ENCODE measurements at regions not wholly inside any gene's neighbourhood (a gene's known extent, or its start where the extent isn't known, plus 50 kb on each side); places are given as distances from the start of the nearest gene placed in this dataset.

DNA sequence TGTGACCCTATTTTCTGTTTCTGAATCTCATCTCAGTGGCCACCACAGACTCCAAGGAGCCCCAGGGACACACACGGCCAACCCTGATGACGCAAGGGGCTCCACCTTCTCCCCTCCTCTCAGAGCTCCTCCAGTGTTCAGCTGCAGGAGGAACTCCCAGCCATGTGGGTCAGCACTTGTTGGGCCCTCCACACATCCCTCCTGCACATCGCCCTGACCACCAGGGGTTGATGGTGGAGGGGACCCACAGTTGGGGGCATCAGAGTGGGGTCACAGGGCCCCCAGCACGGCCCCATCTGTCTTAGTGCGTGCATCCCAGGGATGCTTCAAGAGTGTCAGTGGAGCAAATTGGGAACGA is 499.6 kb downstream of the BRD1 start:
- no peak for DNase-seq (ENCODE audit: low read depth, low spot score)

GRCh38 chr22:49327411-49328117 is 500.1 kb downstream of the BRD1 start:
- no peak for DNase-seq (ENCODE audit: low read depth, low spot score)

DNA sequence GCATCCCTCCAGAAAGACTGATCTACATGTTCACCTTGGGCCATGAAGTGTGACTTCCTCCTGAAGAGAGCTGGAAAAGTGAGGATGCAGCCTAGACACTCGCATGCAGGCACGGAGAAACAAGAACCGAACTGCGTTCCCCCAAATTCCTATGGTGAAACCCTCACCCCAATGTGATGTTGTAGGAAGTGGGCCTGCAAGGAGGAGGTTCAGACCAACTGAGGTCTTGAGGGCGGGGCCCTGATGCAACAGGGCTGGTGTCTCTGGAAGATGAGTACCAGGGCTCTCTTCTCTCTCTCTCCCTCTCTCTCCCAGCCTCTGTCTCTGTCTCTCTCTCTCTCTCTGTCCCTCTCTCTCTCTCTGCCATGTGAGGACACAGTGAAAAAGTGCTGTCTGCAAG is 501.1 kb downstream of the BRD1 start:
- no peak for DNase-seq (ENCODE audit: low read depth, low spot score)

DNA sequence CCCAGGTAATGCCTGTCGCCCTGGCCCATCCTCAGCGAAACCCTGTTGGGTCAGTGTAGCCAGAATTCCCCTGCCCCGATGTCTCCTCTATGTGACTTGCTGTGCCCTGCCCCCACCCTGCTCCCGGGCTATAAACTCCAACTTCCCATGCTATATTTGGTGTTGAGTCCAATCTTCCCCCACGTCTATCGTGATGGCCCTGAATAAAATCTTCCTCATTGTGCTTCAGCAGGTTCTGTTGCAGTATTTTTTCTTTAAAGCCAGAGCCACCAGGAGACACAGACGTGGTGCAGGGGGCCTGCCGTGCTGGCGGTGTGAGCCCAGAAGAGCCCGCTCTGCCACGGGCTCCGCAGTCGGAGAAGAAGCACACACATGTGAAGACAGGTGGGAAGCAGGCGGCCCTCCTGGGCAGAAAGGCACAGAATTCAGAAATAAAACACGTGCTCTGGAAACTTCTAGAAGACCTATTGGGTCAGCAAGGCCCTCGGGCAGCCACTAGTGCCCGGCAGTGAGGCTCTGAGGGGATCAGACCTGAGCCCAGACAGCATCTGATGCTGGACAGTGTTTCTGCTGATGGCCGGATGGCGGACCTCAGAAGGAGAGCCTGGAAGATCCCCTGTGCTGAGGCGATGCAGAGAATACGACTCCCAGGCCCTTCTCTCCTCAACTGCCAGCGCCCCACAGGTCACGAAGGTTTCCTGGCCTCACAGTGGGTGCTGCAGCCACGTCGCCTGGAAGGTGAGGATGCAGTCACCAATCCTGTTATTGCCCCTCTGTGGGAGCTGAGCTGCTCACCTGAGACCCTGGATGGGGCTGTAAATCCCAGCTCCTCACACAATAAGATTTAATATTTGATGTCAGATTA is 501.9 kb downstream of the BRD1 start:
- DNase-seq (ENCODE audit: low read depth, low spot score), result no peak

DNA sequence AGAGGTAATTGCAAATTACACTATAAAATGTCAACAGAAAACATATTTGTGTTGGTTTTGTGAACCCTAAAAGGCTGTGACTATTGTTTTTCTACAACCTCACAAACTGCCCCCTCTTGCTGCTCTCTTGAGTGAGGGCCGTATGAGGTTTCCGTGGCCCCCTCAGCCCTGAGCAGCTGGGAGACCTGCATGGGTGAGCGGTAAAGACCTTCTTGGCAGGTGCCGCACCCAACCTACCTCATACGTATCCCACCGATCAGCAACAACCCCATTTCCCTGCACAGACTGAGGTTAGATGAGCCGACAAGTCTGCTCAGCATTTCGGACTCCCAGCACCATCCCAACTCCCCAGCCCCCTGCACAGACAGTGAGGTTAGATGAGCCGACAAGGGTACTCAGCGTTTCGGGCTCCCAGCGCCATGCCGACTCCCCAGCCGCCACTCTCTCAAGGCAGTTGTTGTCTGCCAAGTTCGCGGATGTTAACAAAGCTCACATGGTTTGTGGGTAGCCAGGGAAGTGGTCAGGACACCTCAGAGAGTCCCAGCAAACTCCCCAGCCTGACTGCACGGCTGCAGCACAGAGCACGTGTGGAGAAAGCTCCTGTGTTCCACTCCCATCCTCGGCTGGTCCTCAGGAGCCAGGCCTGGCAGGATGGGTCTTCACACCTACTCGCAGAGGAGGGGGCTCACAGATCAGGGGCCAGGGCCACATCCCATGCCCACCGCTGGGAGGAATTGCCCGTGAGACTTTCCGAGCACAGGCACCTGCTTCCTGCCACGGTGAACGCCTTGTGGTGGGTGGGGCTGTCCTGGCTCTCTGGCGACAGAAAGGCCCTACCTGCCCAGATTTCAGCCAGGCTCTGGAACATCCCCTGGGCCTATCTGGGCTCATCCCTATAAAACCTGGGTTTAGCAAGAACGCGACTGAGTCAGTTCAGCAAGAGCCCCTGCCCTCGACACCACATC is 502.9 kb downstream of the BRD1 start:
- DNase-seq (ENCODE audit: low read depth, low spot score), result no peak

DNA sequence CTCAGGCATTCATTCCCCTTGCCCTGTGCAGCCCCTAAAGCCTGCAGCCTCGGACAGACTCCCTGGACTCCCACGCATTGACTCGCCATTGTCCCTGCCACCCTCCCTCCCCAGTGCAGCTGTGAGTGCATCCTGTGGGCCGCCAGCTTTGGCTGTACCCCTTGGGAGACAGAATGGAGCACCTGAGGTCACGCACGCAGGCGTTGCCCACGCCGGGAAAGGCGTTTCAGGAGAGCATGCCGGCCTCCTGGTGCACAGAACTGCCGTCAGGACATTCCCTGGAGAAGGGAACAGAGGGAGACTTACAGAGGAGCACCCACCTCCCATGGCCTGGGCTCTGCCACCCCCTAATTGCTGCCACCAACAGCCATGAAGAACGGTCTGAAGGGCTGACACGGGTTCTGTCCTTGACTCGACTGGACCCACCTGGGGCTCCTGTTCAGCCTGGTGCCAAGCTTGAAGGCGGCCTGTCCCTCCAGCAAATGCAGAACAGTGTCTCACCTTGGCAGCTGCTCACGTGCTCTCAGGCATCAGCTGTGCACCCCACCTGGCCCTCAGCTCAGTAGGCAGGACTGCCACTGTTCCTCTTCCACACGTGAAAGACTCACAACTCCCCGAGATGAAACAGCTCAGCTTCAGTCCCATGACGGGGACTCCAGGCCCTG is 503.8 kb downstream of the BRD1 start:
- no peak for DNase-seq (ENCODE audit: low read depth, low spot score)

DNA sequence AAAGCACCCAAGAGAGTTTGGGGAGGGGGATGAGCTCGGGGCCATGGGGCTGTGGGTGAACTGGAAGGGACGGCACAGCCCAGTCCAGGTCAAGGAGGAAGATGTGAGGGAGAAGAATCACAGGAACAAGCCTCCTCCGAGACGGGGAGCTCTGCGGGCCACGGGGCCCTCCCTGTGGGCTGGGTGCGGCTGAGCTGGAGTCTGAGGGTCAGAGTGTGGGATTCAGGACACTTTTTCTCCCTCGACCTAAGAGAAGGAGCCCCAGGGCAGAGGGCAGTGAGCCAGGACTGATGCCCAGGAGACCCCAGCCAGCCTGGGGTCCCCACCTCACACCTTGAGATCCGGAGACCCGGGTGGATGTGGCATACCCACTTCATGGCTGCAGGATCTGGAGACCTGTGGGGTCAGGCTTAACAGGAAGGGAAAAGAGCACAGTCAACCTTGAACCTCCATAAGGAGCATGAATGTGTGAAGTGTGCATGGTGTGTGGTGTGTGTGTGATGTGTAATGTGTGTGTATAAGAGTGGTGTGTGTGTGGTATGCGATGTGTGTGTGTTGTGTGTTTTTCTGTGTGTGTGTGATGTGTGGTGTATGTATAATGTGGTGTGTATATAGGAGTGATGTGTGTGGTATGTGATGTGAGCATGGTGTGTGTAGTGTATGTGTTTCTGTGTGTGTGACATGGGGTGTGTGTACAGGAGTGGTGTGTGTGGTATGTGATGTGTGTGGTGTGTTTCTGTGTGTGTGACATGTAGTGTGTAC is 504.6 kb downstream of the BRD1 start:
- DNase-seq (ENCODE audit: low read depth, low spot score), result no peak

GRCh38 chr22:49322231-49322630 is 505.4 kb downstream of the BRD1 start:
- DNase-seq (ENCODE audit: low read depth, low spot score), result no peak

- DNase-seq (ENCODE audit: low read depth, low spot score), result no peak
These were observed 506.1 kb downstream of the BRD1 start for GRCh38 chr22:49321477-49322055.

DNA sequence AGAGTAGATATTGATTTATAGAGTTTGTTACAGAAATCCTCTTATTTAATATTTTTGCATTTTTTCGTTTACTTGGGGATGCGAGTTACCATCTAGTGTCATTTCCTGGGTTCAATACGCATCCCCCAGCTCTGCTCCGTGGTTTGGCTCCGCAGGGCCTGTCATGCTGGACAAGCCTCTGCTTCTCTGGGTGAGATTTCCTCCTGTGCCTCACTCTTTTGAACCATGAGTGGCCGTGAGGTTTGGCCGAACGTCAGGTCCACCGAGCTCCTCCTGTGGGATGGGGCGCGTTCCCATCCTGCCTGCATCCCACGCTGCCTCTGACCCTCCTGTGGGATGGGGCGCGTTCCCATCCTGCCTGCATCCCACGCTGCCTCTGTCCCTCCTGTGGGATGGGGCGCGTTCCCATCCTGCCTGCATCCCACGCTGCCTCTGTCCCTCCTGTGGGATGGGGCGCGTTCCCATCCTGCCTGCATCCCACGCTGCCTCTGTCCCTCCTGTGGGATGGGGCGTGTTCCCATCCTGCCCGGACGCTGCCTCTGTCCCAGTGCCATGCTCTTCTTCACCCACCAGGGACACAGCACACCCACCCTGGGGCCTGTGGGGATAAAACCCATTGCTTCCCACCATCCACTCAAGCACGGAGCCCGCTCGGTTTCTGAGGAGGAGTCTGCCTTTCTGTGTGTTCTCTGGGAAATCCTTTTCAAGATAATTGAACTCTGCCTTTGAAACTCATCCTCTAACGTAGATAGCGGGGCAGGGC is 506.8 kb downstream of the BRD1 start:
- no peak for DNase-seq (ENCODE audit: low read depth, low spot score)

- DNase-seq (ENCODE audit: low read depth, low spot score), result no peak
These were observed 510.3 kb downstream of the BRD1 start for GRCh38 chr22:49317369-49317768.

DNA sequence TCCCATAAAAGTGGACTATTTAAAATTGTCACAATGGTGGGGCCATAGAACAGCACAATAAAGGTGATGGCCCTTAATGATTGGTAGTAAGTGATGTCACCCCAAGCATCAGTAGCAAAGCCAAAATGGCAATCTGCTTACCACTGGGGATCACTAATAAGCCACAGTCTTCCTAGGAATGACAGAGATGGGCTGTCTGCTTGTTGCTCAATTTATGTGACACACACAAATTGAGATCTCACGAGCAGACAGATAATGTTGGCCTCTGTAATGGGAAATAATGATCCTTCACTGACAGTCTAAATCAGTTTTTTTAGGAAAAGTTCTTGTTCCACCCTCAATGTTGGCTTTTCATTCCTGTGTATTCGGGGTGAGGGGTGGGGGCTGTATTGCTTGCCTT is 515.1 kb downstream of the BRD1 start:
- no peak for DNase-seq (ENCODE audit: low read depth, low spot score)

GRCh38 chr22:49310354-49310753 is 517.3 kb downstream of the BRD1 start:
- DNase-seq (ENCODE audit: low read depth, low spot score), result no peak

DNA sequence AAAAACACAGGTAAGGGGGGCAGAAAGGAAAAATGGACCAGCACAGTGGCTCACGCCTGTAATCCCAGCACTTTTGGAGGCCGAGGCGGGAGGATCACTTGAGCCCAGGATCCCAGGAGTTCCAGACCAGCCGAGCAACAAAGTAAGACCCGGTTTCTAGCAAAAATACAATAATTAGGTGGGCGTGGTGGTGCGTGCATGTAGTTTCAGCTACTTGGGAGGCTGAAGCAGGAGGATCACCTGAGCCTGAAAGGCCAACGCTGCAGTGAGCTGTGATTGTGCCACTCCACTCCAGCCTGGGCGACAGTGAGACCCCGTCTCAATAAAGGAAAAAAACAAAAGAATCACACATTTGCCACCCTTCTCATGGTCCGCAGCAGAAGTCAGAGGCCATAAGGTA is 519.4 kb downstream of the BRD1 start:
- DNase-seq (ENCODE audit: low read depth, low spot score), result no peak

DNA sequence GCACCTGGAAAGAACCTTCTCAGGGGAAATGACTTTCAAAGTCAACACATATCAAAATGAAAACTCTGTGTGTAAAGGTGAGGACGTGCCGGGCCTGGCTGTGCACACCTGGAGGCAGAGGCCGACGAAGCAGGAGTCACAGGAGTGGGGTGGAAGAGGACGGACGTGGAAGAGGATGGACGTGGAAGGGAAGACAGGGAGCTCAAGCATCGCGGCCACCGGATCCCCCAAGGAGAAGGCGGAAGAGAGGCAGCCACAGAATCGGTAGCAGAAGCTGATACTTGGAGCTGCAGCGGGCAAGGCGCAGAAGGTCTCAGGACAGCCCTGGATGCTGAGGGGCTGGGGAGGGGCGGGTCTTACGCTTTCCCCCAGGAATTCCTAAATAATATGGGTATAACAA is 519.8 kb downstream of the BRD1 start:
- no peak for DNase-seq (ENCODE audit: low read depth, low spot score)

DNA sequence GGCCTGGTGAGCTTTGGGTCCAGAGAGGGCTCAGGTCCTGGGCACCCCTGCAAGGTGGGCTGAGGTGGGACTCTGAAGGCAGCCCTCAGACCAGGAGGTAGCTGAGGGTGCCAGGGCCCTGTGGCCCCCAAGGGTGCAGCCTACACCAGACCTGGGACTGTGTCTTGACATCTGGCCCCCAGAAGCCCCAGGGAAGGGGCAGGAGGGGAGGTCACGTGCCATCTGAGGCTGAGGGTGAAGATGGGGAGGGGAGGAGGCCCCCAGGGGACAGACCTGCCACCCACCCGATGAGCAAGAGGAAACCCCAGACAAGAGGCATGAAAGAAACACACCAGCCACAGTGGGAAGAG is 520.2 kb downstream of the BRD1 start:
- DNase-seq (ENCODE audit: low read depth, low spot score), result no peak

DNA sequence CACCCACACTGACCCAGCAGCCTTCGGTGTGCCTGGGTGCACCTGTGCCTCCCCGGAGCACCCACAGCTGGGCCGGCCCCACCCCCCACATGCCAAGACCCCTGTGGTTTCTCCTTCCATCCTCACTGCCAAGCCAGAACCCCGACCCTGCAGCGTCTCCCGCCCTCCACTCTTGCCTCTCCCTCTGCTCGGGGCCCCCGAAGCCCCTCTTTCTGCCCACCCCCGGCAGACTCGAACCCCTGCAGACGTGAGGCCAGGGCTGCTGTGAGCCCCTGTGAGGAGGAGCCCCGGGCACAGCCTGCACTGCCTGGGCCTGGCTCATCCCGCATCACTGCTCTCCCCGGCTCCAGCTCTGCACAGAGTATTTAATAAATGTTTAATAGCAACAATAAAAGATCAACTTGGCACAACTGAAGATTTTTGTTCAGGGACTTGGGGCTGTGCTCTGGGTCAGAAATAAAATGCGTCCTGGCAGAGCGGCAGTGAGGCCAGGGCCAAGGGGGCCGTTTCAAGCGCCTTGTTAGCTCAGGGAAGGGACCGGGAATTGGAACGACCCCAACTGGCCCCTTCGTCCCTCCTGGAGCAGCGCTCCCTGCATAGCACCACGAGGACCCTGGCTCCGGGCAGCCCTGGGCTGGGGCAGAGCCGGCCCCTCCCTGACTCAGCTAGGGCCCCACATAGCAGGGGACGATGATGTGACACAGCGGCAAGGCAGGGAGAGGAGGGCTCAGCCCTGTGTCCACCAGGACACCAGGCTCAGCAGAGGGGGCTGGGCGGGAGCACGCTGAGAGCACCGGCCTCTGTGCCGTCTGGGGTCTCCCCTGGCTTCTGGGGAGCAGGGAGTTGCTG is 520.8 kb downstream of the BRD1 start:
- DNase-seq (ENCODE audit: low read depth, low spot score), result no peak

DNA sequence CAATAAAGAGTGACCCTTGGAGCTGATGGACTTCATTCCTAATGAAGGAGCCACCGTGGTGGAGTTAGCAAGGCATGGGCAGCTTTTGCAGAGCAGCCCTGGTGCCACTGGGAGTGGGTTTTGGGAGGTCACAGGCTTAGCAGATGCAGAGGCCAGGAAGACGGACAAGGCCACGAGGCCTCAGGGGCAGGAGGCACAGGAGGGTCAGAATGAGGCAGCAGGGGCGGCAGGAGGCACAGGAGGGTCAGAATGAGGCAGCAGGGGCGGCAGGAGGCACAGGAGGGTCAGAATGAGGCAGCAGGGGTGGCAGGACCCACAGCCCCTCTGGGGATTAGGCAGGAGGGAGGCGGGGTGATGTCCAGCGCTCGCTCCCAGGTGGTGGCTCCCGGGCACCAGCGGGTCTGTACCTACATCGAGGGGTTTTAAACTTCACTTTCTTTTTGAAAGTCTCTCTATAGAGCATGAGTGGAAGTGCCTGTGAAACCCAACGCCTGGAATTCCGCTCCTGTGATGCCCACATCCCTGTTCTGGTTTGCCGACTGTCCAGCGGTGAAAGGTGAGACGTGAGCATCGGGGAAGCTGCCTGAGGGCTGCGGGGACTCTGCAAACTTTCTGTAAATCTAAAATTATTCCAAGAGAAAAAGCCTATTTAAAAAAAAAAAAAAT is 521.6 kb downstream of the BRD1 start:
- DNase-seq (ENCODE audit: low read depth, low spot score), result no peak
